Fibroblast of lung (primary cell): ENCODE measurements at regions not wholly inside any gene's neighbourhood (a gene's known extent, or its start where the extent isn't known, plus 50 kb on each side); places are given as distances from the start of the nearest gene placed in this dataset.
"Not testable (repeated sequence)": the region's sequence is repeated elsewhere in the genome, so short reads cannot be mapped to it uniquely, and the experiment has no call there.

Source experiments
- EZH2 ChIP-seq: IDR thresholded peaks from 2 replicates; pipeline ENCODE4 v1.5.1; 2012; ENCODE audit warnings: low read length, control low read depth, mild to moderate bottlenecking; ENCODE audit errors: missing control alignments
- TF ChIP-seq, protein P1 (sequence below), 2 donors: IDR thresholded peaks in 1 of 2; conservative IDR thresholded peaks in 1 of 2; 1 replicate in 1 of 2; 2 replicates in 1 of 2; pipeline ENCODE4 v1.5.1; 2011 to 2012; ENCODE audit warnings: low read length in 2 of 2, control low read depth in 1 of 2, inconsistent platforms in 1 of 2, low read depth in 1 of 2, mild to moderate bottlenecking in 1 of 2

DNA sequence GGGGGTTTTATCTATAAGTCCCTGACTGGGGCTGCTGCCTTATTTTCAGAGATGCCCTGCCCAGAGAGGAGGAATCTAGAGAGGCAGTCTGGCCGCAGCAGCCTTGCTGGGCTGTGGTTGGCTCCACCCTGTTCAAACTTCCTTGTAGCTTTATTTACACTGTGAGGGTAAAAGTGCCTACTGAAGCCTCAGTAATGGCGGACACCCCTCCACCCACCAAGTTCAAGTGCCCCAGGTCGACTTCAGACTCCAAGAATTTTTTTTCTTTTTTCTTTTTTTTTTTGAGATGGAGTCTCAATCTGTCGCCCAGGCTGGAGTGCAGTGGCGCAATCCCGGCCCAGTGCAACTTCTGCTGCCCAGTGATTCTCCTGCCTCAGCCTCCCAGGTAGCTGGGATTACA, 137.3 kb upstream of the MTPN start:
- TF ChIP-seq, protein P1, sequence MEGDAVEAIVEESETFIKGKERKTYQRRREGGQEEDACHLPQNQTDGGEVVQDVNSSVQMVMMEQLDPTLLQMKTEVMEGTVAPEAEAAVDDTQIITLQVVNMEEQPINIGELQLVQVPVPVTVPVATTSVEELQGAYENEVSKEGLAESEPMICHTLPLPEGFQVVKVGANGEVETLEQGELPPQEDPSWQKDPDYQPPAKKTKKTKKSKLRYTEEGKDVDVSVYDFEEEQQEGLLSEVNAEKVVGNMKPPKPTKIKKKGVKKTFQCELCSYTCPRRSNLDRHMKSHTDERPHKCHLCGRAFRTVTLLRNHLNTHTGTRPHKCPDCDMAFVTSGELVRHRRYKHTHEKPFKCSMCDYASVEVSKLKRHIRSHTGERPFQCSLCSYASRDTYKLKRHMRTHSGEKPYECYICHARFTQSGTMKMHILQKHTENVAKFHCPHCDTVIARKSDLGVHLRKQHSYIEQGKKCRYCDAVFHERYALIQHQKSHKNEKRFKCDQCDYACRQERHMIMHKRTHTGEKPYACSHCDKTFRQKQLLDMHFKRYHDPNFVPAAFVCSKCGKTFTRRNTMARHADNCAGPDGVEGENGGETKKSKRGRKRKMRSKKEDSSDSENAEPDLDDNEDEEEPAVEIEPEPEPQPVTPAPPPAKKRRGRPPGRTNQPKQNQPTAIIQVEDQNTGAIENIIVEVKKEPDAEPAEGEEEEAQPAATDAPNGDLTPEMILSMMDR (conservative IDR thresholded peaks at IDR 0.05 in 1 of 2, IDR thresholded peaks at IDR 0.05 in 1 of 2; ENCODE audit: low read depth in 1 of 2, low read length in 2 of 2) = not testable (repeated sequence)
- TF ChIP-seq EZH2 = not testable (repeated sequence)
